HG02798 (cell line): ENCODE measurements at regions not wholly inside any gene's neighbourhood (a gene's known extent, or its start where the extent isn't known, plus 50 kb on each side); places are given as distances from the start of the nearest gene placed in this dataset.
"Not testable (repeated sequence)": the region's sequence is repeated elsewhere in the genome, so short reads cannot be mapped to it uniquely, and the experiment has no call there.

Experiments
- ATAC-seq: cut with Tn5 transposase; IDR thresholded peaks from one replicate; pipeline ENCODE4 v1.9.1; 2021; ENCODE audit warnings: mild to moderate bottlenecking; ENCODE audit not compliant: unreplicated experiment, poor library complexity

DNA sequence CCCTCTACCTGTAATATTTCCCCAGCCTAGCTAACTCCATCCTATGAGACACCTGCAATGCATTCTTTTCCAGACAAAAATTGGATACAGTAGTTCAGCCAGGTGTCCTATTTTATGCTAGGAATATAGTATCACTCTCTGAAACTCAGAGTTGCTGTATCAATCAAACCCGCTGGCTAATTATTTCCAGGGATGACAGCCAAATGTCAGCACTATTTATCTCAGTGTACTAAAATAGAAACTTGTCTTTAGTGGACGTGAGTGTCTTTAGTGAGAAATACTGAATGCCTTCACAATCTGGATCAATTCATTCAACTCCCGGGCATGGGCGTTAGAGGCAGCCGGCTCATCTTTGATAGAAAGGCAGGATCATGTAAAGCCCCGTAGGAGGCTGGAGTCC lies 196.2 kb downstream of the RBM46 start:
- ATAC-seq = no peak

DNA sequence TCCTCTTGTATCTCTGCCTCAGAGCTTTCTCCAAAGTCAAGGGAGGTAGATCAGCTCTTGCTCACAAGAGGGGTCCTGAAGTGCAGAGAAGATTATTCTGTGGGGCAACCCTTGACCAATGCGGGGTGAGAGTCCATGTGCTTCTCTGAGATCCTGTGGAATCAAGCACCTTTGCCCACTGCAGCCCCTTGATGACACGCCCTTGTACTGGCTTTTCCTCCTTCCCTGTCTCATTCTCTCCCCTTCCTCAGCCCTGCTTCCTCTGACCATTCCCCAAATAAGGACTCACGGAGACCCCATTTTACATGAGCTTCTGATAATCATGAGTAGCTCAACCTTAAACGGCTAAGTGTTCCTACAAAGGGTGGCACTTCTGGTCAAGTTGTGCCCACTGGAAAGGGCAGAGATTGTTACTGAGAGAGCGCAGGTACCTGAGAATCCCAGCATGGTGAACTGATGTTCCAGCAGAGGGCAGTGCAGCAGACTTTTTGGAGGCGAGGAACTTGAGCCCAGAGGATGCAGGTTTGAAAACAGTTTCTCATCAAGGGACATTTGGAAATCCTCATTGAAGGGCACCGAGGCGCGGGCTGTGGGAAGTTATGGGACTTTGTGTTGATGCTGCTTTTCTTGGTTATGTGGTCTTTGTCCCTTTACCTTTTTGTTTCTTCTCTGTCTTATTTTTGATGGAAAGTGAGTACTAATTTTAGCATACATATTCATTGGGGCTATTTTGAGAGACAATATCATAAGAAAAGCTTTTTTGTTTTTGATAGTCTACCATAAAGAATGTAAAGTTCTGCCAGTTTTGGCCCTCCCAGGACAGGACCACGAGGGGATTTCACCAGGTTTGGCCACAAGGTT lies 201.3 kb downstream of the RBM46 start:
- peak; percentile 77 for ATAC-seq

DNA sequence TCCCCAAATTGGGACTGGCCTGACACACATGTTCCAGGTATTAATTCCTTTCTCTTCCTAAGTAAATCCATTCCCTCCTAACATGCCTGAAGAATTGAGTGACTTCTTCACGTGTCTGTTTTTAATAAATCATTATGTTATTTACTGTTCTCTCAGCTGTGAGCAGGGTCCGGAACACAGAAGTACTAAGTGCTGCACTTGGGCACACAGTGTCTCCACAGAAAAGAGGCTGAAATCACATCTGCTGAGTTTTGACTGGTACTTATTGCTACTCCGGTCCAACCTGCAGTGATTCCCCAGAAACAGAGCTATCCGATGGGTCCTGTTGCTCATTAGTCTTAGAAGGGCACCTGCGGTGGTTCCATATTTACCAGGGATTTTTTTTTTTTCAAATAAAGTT lies 202.6 kb downstream of the RBM46 start:
- peak; percentile 5 for ATAC-seq

DNA sequence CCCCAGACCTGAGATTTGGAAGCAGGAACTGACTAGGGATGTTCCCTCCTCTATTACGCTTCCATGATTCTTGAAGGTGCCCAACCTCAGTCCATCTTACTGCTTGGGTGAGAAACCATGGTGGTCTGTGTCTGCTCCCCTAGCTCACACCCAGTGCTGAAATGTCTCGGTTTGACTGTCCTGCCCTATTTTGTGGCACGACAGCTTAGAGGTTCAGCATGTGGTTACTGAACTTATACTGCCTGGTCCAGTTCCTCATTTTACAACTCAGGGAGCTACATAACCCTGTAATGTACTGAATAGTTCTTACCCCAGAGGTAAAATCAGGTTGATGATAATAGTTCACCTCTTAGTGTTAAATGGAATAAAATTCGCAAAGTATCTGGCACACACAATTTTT lies 203.1 kb downstream of the RBM46 start:
- ATAC-seq = peak; percentile 90

DNA sequence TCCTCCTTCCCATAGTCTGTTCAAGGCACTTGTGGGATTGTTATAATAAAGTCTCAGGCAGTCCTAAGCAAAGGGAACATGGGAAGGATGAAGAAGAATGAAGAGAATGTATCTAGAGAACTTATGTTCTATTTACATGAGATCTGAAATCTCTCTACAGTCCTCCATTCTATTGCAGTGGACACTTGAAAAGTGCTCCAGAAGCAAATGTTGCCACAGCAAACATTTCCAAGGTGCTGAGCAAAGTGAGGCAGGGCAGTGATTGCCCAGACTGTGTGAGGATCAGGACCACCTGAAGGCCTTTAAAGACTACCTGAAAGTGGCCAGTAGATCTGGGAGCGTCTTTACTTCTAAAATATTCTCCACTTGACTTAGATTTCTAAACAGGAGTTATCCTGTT lies 203.5 kb downstream of the RBM46 start:
- ATAC-seq = no peak

DNA sequence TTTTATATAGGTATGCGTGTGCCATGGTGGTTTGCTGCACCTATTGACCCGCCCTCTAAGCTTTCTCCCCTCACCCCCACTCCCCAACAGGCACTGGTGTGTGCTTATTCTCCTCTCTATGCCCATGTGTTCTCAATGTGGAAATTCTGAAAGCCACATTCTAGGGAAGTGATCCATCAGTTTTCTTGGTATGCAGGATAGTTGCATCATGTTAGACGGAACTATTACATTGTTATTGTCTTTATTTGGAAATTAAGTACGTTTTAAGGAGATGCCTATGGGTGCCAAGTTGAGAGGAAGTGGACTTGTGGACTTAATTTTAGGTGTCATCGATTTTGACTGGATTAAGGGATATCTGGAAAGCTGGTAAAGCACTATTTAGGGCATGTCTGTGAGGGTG lies 204.6 kb downstream of the RBM46 start:
- no peak for ATAC-seq

DNA sequence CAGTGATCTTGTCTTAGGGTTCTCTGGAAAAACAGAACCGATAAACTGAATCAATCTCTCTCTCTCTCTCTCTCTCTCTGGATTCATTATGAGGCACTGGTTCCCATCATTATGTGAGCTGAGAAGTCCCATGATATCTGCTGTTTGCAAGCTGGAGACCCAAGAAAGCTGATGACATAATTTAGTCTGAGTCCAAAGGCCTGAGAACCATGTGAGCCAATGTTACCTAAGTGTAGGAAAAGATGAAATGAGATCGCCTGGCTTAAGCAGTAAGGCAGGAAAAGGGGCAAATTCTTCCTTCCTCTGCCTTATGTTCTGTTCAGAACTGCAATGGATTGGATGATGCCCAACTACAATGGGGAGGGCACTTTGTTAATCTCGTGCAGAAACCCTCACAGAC lies 207.4 kb downstream of the RBM46 start:
- ATAC-seq = no peak

DNA sequence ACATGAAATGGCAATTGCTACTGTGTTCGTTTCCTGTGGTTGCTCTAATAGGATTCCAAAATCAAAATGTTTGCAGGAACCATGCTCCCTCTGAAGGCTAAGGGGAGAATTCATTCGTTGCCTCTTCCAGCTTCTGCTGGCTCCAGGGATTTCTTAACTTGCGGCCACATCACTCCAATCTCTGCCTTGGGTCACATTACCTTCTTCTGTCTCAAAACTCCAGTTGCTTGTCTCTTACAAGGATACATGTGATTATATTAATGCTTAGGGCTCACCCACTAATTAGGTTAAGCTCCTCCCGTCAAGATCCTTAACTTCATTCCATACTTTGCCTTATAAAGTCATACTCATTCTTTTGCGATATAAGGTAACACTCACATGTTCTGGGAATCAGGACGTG lies 208.4 kb downstream of the RBM46 start:
- no peak for ATAC-seq

DNA sequence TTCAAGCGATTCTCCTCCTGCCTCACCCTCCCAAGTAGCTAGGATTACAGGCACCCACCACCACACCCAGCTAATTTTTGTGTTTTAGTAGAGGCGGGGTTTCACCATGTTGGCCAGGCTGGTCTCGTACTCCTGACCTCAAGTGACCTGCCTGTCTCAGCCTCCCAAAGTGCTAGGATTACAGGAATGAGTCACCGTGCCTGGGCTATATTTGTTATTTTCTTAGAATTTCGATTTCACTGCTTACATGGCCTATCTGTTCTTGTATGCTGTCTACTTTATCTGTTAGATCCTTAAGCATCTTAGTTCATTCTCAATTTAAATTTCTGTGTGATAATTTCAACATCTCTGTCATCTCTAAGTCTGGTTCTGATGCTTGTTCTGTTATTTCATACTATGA lies 210.6 kb upstream of the NPY2R start:
- not testable (repeated sequence) for ATAC-seq

DNA sequence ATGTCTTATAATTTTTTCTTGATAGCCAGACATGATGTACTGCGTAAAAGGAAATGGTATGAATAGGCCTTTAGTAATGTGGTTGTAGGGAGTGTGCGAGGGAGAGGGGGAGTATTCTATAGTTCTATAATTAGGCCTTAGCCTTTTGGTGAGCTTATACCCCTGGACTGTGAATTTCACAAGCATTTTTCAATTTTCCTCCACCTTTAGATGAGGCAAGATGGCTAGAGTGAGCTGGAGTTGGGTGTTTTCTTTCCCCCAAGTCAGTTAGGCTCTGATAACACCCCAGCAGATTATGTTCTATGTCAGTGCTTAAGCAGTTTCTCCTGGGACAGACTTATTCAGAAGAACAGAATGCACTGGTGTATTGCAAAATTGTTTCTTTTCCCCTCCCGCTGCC lies 210.2 kb upstream of the NPY2R start:
- no peak for ATAC-seq

DNA sequence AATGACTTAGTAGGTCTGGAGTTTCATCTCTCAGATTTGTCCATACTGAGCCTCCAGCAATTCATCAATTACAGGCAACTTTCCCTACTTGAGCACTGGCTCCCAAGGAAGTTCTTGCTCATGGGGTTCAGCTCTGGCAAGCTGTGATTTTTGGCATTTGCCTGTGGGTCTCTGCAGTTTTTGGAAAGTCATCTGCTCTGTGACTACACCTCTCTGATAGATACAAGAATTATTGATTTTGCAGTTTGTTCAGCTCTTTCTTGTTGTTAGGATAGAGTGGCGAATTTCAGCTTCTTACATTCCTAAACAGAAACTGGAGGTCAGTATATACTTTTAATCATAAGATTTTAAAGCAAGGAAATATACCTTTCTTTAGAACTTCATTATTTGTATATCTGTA lies 209.7 kb upstream of the NPY2R start:
- ATAC-seq = no peak

DNA sequence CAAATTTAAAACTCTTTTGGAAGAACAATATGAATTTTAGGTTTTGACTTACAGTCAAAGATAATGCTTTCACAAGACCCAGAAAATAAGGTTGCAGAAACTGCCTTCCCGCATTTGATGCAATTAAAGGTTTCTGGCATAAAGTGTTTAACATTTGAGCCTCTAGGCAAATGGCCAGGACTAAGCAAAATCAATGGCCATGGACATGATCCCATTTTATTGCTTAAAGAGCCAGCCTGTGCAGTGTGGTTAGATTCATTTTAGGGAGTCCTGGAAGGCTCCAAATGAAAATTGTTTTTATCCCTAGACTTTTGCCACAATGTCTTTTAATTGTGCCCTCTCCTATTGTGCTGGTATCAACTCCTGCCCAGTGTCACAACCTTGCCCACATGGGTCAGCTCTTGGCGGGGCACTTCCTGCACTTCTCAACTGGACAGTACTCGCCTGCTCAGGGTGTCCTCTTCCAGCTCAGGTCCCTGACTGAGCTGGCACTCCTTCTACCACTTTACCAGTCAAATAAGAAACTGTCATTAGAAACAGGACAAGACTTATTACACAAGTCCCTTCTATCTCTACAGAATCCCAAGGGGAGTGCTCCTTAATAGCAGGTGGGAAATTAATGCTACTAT lies 208.4 kb upstream of the NPY2R start:
- no peak for ATAC-seq

DNA sequence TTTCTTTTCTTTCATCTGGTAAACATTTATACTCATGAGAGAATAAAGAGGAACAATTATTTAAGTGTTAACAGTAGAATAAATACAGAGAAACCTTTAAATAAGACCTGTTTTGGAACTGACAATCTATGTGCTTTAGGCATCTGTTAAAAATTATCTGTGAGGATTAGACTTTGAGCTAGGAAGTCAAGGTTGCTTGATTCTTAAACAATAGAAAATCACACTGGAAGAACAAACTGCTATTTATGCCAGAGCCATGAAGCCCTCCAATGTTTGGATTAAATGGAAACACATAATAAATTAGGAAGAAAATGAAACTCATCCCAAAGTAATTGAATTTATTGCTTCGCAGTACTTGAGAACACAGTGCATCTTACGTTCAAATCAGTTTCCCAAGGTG lies 207.2 kb upstream of the NPY2R start:
- ATAC-seq = no peak

DNA sequence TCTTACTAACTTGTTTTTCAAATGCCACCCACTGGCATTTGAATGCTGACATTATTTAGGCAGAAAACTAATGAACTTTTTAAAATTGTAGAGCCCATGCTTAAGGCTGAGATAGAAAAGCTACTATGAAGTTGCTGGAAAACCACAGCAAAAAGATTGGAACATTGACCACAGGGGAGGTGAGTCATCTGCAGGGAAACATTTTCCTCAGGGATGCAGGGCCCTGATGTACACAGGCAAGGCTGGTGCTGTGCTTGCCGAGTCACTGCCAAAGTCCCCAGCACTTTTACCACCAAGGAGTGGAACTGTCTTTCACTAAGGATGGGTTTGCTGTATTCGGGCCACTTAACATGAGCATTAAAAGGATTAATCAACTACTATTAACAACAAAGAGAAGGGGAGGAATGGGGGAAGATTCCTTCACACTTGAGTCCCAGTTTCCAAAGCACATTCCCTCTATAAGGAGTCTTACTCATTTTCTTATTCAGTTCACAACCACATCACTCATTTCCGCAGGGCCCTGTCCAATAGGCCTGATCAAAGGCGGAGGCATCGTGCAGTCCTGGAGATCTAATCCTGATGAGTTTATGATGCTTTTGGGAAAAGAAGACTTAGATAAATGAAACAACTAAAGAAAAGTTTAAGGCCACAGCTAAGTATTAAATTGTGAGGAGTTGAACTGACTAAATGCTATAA lies 202.9 kb upstream of the NPY2R start:
- no peak for ATAC-seq

DNA sequence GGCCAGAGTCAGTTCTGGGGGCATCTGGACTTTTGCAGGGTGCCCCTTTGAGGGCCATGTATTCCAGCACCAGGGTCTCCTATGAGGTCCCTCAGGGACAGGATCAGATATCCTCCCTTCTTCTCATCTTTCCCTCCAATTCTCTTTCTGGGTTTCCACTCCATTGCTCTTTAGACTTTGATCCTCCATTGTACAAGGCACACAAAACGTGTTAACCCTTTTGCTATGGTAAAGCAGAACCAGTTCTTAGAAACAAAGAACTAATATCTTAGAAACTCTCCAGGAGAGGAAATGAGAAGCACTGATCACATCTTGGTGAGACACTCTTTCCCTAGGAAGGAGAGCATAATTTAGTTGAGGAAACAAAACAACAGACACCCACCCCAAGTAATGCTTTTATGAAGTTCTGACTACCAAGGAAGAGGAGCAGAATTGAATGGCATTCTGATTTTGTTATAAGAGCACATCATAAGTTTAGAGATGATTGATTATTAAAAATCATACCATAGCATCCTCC lies 200.7 kb upstream of the NPY2R start:
- no peak for ATAC-seq

DNA sequence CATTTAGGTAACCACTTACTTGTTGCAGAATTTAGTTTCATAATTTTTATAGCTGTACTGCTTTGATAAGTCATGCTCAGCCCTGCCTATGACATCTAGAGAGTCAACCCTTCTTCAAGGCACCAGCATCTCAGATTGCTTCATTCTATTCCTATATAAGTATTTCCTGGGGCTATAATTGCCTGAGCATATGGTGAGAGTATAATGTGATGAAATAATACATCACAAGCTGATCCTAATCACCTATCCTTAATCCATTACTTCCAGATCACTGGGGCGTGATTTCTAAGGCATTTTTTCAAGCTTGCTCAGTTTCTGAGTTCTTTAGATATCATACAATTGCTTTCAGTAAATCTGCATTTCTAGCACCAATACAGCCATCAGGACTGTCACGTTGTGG lies 200.0 kb upstream of the NPY2R start:
- no peak for ATAC-seq

DNA sequence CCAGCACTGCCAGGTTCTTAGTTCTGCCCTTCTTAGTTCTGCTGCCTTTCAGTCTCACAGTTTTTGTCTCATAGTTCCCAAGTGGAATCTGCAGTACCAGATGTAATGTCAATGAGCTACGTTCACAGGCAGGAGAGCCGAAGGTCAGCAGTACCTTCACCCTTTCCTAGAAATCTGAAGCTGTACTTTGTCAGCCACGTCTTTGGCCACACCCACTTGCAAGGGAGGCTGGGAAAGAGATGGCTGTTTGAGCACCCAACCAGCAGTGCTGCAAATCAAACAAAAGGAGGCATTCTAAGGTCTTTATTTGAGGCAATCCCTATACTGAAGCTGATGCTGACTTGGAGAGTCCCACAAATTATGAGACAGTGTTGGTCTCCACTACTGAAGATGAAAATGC lies 199.1 kb upstream of the NPY2R start:
- no peak for ATAC-seq

DNA sequence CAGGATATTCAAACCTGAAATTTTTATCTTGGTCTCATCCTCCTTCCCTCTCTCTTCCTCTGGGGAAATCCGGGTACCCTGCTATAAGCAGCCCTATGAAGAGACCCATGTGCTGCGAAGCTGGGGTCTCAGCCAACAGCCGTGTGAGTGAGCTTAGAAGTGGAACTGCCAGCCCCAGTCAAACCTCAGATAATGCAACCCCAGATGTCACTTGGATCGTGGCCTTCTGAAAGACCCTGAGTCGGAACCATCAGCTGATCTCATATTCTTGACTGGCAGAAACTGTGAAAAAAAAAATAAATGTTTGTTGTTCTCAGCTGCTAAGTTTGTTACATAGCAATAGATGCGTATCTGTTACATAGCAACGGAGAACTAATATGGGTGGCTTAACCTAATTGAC lies 198.1 kb upstream of the NPY2R start:
- no peak for ATAC-seq

DNA sequence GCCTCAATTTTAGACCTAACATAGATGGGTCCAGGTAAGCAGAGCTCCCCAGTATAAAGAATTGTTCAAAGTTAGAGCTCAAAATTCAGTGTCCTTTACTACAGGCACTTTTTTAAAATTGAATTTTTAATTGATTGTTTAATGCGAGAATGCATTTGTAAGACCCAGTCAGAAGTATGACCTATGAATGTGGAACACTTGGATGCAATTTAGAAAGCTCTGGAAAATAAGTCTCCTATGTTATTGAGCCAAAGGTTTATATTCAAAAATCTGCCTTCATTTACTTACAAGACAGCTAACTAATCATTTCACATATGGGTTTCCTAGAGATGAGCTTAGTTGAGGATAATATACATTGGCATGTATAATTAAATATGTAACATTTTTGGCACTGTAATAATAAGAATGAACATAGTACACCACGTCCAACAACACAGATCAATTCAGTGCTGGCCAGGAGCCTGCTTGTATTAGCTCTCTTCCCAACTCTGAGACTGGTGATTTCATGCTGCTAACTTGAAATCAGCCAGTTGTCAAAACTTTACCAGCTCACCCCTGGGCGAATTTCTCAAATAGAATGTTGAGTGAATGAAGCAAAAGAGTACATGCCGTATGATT lies 197.2 kb upstream of the NPY2R start:
- no peak for ATAC-seq

DNA sequence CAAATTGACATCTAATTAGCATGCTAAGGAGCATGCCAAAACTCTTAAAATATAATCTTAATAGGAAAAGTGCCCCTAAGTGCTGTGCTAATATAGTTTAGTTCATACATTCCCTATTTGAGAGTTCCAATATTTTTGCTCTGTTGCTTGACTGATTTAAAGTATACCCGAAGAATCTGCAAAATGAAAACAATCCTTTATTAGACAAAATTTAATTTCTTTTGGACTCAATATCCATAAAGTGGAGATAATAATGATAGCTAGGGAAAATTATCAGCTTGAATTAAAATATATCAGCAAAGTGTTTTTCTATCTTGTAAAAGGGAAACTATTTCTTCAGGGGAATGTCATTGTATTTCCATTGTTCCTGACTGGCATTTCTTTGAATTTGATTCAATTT lies 196.0 kb upstream of the NPY2R start:
- no peak for ATAC-seq

DNA sequence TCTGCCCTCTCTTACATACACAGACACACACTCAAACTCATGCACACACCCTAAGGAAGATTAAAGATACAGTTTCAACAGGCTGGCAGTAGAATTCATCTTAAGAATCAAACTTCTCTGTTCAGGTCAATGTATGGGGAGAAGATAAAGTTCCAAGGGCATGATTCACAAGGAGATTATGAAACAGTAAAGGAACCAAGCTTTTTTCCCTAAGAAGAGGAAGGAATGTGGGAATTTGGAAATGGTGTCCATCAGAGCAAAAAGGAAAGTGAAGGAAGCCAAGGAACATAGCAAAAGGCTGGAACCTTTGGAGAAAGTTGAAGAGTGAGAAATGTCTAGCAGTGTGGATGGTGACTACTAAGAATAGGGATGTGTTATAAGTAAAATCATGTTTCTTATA lies 191.0 kb upstream of the NPY2R start:
- ATAC-seq = no peak
